Smooth muscle cell of the brain vasculature (primary cell): ENCODE measurements at regions not wholly inside any gene's neighbourhood (a gene's known extent, or its start where the extent isn't known, plus 50 kb on each side); places are given as distances from the start of the nearest gene placed in this dataset.

ENCODE experiments used
- DNase-seq: peaks from one replicate; pipeline ENCODE4 v3.0.0-alpha.2; 2012; ENCODE audit warnings: low read depth, low spot score

GRCh38 chr4:89365776-89366175, 58.2 kb upstream of the GPRIN3 start:
- DNase-seq = no peak

GRCh38 chr4:89365375-89365774, 57.8 kb upstream of the GPRIN3 start:
- no peak for DNase-seq

DNA sequence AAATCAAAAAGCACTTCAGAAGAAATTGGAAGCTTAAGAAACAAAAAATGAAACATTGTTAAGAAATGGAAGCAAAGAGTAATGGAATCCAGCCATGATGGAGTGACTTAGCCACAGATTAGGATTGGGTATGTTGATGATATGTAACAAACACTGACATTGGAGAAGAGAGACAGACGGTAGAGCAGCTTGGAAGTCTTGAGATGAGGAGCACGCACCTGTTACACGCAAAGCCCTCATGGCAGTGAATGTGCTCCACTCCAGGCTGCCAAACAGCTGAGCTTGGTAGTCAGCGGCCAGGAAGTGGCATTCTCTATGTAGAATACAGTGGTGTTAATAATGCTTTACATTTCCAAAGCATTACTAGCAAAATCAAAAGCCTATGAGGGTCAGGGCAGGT, 56.9 kb upstream of the GPRIN3 start:
- DNase-seq = no peak

GRCh38 chr4:89363786-89364185, 56.2 kb upstream of the GPRIN3 start:
- no peak for DNase-seq

- no peak for DNase-seq
These were observed 51.5 kb upstream of the GPRIN3 start for GRCh38 chr4:89358935-89359638.

DNA sequence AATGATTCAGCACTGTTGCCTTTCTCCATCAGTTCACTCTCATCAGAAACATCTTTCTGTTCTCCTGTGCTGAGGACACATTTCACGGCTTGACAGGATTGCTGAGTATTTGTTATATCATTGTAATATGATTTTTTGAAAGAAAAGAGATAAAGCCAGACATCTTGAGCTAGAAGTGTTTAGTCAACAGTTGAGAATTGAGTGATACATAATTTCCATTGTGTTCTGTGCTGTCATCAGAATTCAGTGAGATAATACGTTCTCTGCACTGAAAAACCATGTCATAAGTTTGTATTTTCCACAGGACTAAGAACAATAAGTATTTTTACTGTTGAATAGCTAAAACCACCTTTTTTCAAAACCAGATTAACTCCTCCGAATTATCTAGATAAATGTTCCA, 50.2 kb upstream of the GPRIN3 start:
- DNase-seq = no peak
